HepG2 (cell line): ENCODE measurements at regions not wholly inside any gene's neighbourhood (a gene's known extent, or its start where the extent isn't known, plus 50 kb on each side); places are given as distances from the start of the nearest gene placed in this dataset.

Source experiments
- CHD4 ChIP-seq: fragments of 200-600 bp; sonication (generic); IDR thresholded peaks from 2 replicates; pipeline ENCODE4 v1.7.0; 2017; ENCODE audit warnings: mild to moderate bottlenecking, low read length, borderline replicate concordance
- FOXO1 ChIP-seq: sonication (generic); formaldehyde crosslinking; IDR thresholded peaks from 2 replicates; pipeline ENCODE4 v1.4.0; 2020; ENCODE audit warnings: missing genetic modification reagents
- KLF12 ChIP-seq: sonication (generic); formaldehyde crosslinking; IDR thresholded peaks from 2 replicates; pipeline ENCODE4 v1.4.0; 2020; ENCODE audit warnings: missing genetic modification reagents, borderline replicate concordance
- MYC ChIP-seq: sonication (generic); formaldehyde crosslinking; IDR thresholded peaks from 2 replicates; pipeline ENCODE4 v1.9.0; 2021; ENCODE audit warnings: missing genetic modification reagents, borderline replicate concordance
- PHB2 ChIP-seq: fragments of 450-650 bp; IDR thresholded peaks from 2 replicates; pipeline ENCODE4 v1.6.1; 2018; ENCODE audit not compliant: partially characterized antibody
- SMARCC2 ChIP-seq: fragments of 450-650 bp; IDR thresholded peaks from 2 replicates; pipeline ENCODE4 v1.6.1; 2017; ENCODE audit warnings: antibody characterized with exemption, mild to moderate bottlenecking
- SMC3 ChIP-seq: IDR thresholded peaks from 2 replicates; pipeline ENCODE4 v1.6.1; 2011; ENCODE audit warnings: low read length, improper control_type of control experiment
- SP1 ChIP-seq, 2 experiments: fragments of 450-650 bp in 1 of 2; sonication (generic) in 1 of 2; formaldehyde crosslinking in 1 of 2; IDR thresholded peaks; 2 replicates each; pipeline versions ENCODE4 v1.4.0 to v1.6.1; 2016 to 2020; ENCODE audit warnings: missing genetic modification reagents in 1 of 2
- SP4 ChIP-seq: sonication (generic); formaldehyde crosslinking; IDR thresholded peaks from 2 replicates; pipeline ENCODE4 v1.8.1; 2023; ENCODE audit warnings: mild to moderate bottlenecking, missing genetic modification reagents
- ZBTB8A ChIP-seq: sonication (generic); formaldehyde crosslinking; IDR thresholded peaks from 2 replicates; pipeline ENCODE4 v1.4.0; 2020; ENCODE audit warnings: mild to moderate bottlenecking, low read depth, missing genetic modification reagents, borderline replicate concordance
- ZNF350 ChIP-seq: sonication (generic); formaldehyde crosslinking; IDR thresholded peaks from 2 replicates; pipeline ENCODE4 v1.4.0; 2020; ENCODE audit warnings: mild to moderate bottlenecking, low read depth, missing genetic modification reagents, borderline replicate concordance
- ZNF709 ChIP-seq: sonication (generic); formaldehyde crosslinking; IDR thresholded peaks from 2 replicates; pipeline ENCODE4 v1.5.0; 2020; ENCODE audit warnings: mild to moderate bottlenecking, missing genetic modification reagents
- TF ChIP-seq, protein P1 (sequence below): sonication (generic); formaldehyde crosslinking; IDR thresholded peaks from 2 replicates; pipeline ENCODE4 v1.4.0; 2020; ENCODE audit warnings: missing genetic modification reagents, borderline replicate concordance
- TF ChIP-seq, protein P2 (sequence below): sonication (generic); formaldehyde crosslinking; IDR thresholded peaks from 2 replicates; pipeline ENCODE4 v1.5.1; 2020; ENCODE audit warnings: mild to moderate bottlenecking, missing genetic modification reagents, borderline replicate concordance
- TF ChIP-seq, protein P3 (sequence below): sonication (generic); formaldehyde crosslinking; IDR thresholded peaks from 2 replicates; pipeline ENCODE4 v1.4.0; 2020; ENCODE audit warnings: missing genetic modification reagents; ENCODE audit errors: not compliant biosample characterization
- TF ChIP-seq, protein P4 (sequence below): IDR thresholded peaks from 2 replicates; pipeline ENCODE4 v1.6.1; 2018; ENCODE audit warnings: missing genetic modification reagents, mild to moderate bottlenecking, missing compliant biosample characterization

DNA sequence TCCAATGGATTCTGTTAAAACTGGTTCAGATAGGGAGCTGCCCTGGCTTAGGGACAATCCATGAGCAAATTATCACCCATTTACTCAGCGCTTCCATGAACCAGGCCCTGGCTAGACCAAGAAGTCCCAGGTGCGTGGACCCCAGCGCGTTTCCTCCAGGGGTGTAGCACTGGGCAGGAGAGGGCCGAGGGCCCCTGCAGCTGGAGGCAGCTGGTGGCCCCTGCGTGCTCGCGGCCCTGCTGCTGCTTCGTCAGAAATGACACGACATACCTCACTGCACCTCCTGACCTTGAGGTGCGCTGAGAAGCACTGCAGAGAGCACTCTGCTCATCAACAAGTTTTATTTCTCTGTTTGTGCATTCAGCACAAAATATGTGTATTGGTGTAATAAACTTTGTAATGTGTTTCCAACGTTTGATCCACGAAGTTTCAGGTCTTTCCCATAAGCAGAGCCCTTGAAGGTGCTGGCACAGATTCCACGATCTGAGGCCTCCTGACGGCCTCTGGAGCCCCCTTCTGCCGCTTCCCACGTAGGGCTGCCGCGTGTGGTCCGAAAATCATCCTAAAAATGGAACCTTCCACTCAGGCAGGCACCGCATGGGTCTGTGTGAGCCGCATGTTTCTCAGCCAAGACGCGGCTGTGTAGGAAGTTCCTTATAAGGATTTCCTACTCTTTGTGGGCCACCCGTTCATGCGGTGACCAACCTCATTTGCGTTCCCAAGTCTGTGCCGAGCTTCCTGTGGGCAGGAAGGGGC is 50.8 kb upstream of the ZCCHC14 start (continued):
- TF ChIP-seq, protein P1, sequence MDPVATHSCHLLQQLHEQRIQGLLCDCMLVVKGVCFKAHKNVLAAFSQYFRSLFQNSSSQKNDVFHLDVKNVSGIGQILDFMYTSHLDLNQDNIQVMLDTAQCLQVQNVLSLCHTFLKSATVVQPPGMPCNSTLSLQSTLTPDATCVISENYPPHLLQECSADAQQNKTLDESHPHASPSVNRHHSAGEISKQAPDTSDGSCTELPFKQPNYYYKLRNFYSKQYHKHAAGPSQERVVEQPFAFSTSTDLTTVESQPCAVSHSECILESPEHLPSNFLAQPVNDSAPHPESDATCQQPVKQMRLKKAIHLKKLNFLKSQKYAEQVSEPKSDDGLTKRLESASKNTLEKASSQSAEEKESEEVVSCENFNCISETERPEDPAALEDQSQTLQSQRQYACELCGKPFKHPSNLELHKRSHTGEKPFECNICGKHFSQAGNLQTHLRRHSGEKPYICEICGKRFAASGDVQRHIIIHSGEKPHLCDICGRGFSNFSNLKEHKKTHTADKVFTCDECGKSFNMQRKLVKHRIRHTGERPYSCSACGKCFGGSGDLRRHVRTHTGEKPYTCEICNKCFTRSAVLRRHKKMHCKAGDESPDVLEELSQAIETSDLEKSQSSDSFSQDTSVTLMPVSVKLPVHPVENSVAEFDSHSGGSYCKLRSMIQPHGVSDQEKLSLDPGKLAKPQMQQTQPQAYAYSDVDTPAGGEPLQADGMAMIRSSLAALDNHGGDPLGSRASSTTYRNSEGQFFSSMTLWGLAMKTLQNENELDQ: no peak
- TF ChIP-seq PHB2: no peak
- peak; percentile 60 for TF ChIP-seq SMC3
- 0 out of 2 replicates have a peak, but pooled peaks have one; percentile 6 for TF ChIP-seq FOXO1 (CRISPR knock-in tag)
- TF ChIP-seq SP1 (IDR thresholded peaks at IDR 0.05): no peak
- TF ChIP-seq SP1 (CRISPR knock-in tag; IDR thresholded peaks at IDR 0.05): no peak
- TF ChIP-seq, protein P2, sequence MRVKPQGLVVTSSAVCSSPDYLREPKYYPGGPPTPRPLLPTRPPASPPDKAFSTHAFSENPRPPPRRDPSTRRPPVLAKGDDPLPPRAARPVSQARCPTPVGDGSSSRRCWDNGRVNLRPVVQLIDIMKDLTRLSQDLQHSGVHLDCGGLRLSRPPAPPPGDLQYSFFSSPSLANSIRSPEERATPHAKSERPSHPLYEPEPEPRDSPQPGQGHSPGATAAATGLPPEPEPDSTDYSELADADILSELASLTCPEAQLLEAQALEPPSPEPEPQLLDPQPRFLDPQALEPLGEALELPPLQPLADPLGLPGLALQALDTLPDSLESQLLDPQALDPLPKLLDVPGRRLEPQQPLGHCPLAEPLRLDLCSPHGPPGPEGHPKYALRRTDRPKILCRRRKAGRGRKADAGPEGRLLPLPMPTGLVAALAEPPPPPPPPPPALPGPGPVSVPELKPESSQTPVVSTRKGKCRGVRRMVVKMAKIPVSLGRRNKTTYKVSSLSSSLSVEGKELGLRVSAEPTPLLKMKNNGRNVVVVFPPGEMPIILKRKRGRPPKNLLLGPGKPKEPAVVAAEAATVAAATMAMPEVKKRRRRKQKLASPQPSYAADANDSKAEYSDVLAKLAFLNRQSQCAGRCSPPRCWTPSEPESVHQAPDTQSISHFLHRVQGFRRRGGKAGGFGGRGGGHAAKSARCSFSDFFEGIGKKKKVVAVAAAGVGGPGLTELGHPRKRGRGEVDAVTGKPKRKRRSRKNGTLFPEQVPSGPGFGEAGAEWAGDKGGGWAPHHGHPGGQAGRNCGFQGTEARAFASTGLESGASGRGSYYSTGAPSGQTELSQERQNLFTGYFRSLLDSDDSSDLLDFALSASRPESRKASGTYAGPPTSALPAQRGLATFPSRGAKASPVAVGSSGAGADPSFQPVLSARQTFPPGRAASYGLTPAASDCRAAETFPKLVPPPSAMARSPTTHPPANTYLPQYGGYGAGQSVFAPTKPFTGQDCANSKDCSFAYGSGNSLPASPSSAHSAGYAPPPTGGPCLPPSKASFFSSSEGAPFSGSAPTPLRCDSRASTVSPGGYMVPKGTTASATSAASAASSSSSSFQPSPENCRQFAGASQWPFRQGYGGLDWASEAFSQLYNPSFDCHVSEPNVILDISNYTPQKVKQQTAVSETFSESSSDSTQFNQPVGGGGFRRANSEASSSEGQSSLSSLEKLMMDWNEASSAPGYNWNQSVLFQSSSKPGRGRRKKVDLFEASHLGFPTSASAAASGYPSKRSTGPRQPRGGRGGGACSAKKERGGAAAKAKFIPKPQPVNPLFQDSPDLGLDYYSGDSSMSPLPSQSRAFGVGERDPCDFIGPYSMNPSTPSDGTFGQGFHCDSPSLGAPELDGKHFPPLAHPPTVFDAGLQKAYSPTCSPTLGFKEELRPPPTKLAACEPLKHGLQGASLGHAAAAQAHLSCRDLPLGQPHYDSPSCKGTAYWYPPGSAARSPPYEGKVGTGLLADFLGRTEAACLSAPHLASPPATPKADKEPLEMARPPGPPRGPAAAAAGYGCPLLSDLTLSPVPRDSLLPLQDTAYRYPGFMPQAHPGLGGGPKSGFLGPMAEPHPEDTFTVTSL (CRISPR knock-in tag): no peak
- TF ChIP-seq SP4 (CRISPR knock-in tag): 0 out of 2 replicates have a peak, but pooled peaks have one; percentile 41
- no peak for TF ChIP-seq ZBTB8A (CRISPR knock-in tag)
- no peak for TF ChIP-seq ZNF709
- TF ChIP-seq, protein P3, sequence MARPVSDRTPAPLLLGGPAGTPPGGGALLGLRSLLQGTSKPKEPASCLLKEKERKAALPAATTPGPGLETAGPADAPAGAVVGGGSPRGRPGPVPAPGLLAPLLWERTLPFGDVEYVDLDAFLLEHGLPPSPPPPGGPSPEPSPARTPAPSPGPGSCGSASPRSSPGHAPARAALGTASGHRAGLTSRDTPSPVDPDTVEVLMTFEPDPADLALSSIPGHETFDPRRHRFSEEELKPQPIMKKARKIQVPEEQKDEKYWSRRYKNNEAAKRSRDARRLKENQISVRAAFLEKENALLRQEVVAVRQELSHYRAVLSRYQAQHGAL: no peak
- TF ChIP-seq SMARCC2: no peak
- TF ChIP-seq MYC (CRISPR knock-in tag): peak; percentile 52; the same call in 1 of the 2 replicates
- 0 out of 2 replicates have a peak, but pooled peaks have one; percentile 33 for TF ChIP-seq KLF12 (CRISPR knock-in tag)
- peak; percentile 29; the same call in 1 of the 2 replicates for TF ChIP-seq ZNF350 (CRISPR knock-in tag)
- TF ChIP-seq, protein P4, sequence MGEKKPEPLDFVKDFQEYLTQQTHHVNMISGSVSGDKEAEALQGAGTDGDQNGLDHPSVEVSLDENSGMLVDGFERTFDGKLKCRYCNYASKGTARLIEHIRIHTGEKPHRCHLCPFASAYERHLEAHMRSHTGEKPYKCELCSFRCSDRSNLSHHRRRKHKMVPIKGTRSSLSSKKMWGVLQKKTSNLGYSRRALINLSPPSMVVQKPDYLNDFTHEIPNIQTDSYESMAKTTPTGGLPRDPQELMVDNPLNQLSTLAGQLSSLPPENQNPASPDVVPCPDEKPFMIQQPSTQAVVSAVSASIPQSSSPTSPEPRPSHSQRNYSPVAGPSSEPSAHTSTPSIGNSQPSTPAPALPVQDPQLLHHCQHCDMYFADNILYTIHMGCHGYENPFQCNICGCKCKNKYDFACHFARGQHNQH: 0 out of 2 replicates have a peak, but pooled peaks have one; percentile 32
- TF ChIP-seq CHD4: no peak
